Prostate gland (tissue), 2 donors: ENCODE measurements at regions not wholly inside any gene's neighbourhood (a gene's known extent, or its start where the extent isn't known, plus 50 kb on each side); places are given as distances from the start of the nearest gene placed in this dataset.

ENCODE experiments used
- DNase-seq: peaks from one replicate; pipeline ENCODE4 v3.0.0-alpha.2; 2019; ENCODE audit warnings: low spot score
- H3K27ac ChIP-seq, 2 donors: fragments of 200-600 bp; sonication (generic); 2 replicates each; pipeline ENCODE4 v1.5.1; 2017 to 2019
- H3K27me3 ChIP-seq: fragments of 200-600 bp; sonication (generic); replicated peaks from 2 replicates; pipeline ENCODE4 v1.5.1; 2019; ENCODE audit not compliant: insufficient read depth
- H3K36me3 ChIP-seq, 2 donors: fragments of 200-600 bp; sonication (generic); 1 replicate in 1 of 2; 2 replicates in 1 of 2; pipeline versions ENCODE4 v1.5.1 to v1.8.1; 2017 to 2019
- H3K4me1 ChIP-seq: fragments of 200-600 bp; sonication (generic); replicated peaks from 2 replicates; pipeline ENCODE4 v1.5.1; 2019
- H3K4me3 ChIP-seq, 2 donors: fragments of 200-600 bp; sonication (generic); 2 replicates each; pipeline ENCODE4 v1.5.1; 2017 to 2019
- H3K9me3 ChIP-seq: fragments of 200-600 bp; sonication (generic); 2 replicates; pipeline ENCODE4 v1.5.1; 2017
- CTCF ChIP-seq, 4 experiments: fragments of 200-600 bp in 2 of 4; fragments of 450-650 bp in 2 of 4; sonication (generic) in 2 of 4; IDR thresholded peaks; 1 replicate in 3 of 4; 2 replicates in 1 of 4; pipeline ENCODE4 v1.5.1; 2016 to 2019; ENCODE audit warnings: antibody characterized with exemption in 4 of 4, mild to moderate bottlenecking in 2 of 4, moderate library complexity in 2 of 4
- POLR2A ChIP-seq: fragments of 450-650 bp; IDR thresholded peaks from one replicate; pipeline ENCODE4 v1.6.1; 2016; ENCODE audit warnings: antibody characterized with exemption, mild to moderate bottlenecking
- POLR2AphosphoS5 ChIP-seq: sonication (generic); formaldehyde crosslinking; IDR thresholded peaks from one replicate; pipeline ENCODE4 v1.6.1; 2017; ENCODE audit warnings: antibody characterized with exemption
- WGBS: methylation state at CpG from one replicate; pipeline ENCODE4 v1.1.5; 2018; 5-methylcytosine and 5-hydroxymethylcytosine counted together
- intact Hi-C: fragments of 100-400 bp; cut with DNase I; formaldehyde crosslinking; loops from one replicate; pipeline ENCODE4 v1.14.2; 2022

- H3K4me3 ChIP-seq = no peak overlapping the region
- intact Hi-C loops = no loop called here
- no peaks in the 10 kb centered on the region for H3K27me3 ChIP-seq
- 37% methylated on average over 2 of the region's 2 CpGs for WGBS
- no peak overlapping the region for H3K27ac ChIP-seq
- H3K36me3 ChIP-seq = no peaks in the 10 kb centered on the region
- DNase-seq = no peak
- H3K9me3 ChIP-seq = no peaks in the 10 kb centered on the region
- TF ChIP-seq CTCF (IDR thresholded peaks at IDR 0.05) = no peak
- no peak for TF ChIP-seq POLR2A
- no peak for TF ChIP-seq POLR2AphosphoS5
- no peaks in the 10 kb centered on the region for H3K4me1 ChIP-seq
Measured at GRCh38 chr2:168355121-168355520, 101.0 kb upstream of the CERS6 start.

GRCh38 chr2:168355779-168356476 is 100.1 kb upstream of the CERS6 start:
- no peak for DNase-seq
- WGBS = 92% methylated on average over 5 of the region's 5 CpGs
- intact Hi-C loops = no loop called here
- Histone ChIP-seq H3K27ac (no peak overlapping the region), H3K4me3 (no peak overlapping the region), H3K4me1 (no peaks in the 10 kb centered on the region), H3K9me3 (no peaks in the 10 kb centered on the region), H3K27me3 (no peaks in the 10 kb centered on the region), H3K36me3 (no peaks in the 10 kb centered on the region)
- TF ChIP-seq CTCF (IDR thresholded peaks at IDR 0.05) (no peak), POLR2AphosphoS5 (no peak), POLR2A (no peak)

- intact Hi-C loops = no loop called here
- Histone ChIP-seq H3K4me1 (no peaks in the 10 kb centered on the region), H3K36me3 (no peaks in the 10 kb centered on the region), H3K9me3 (no peaks in the 10 kb centered on the region), H3K4me3 (no peak overlapping the region), H3K27me3 (no peaks in the 10 kb centered on the region), H3K27ac (no peak overlapping the region)
- WGBS = 91% methylated on average over 2 of the region's 2 CpGs
- TF ChIP-seq POLR2A (no peak), POLR2AphosphoS5 (no peak), CTCF (IDR thresholded peaks at IDR 0.05) (no peak)
- no peak for DNase-seq
Measured at GRCh38 chr2:168356477-168356835, 99.6 kb upstream of the CERS6 start.

- no peak for DNase-seq
- WGBS = 95% methylated on average over 3 of the region's 3 CpGs
- Histone ChIP-seq H3K27me3 (no peaks in the 10 kb centered on the region), H3K4me1 (no peaks in the 10 kb centered on the region), H3K9me3 (no peaks in the 10 kb centered on the region), H3K36me3 (no peaks in the 10 kb centered on the region), H3K27ac (no peak overlapping the region), H3K4me3 (no peak overlapping the region)
- TF ChIP-seq CTCF (IDR thresholded peaks at IDR 0.05) (no peak), POLR2AphosphoS5 (no peak), POLR2A (no peak)
- intact Hi-C loops = no loop called here
Measured at GRCh38 chr2:168357797-168358472, 98.1 kb upstream of the CERS6 start.

- no peak for DNase-seq
- no peak overlapping the region for H3K27ac ChIP-seq
- intact Hi-C loops = no loop called here
- H3K36me3 ChIP-seq = no peaks in the 10 kb centered on the region
- H3K9me3 ChIP-seq = no peaks in the 10 kb centered on the region
- H3K4me1 ChIP-seq = no peaks in the 10 kb centered on the region
- H3K27me3 ChIP-seq = no peaks in the 10 kb centered on the region
- WGBS = 100% methylated on average over 1 of the region's 1 CpG
- no peak overlapping the region for H3K4me3 ChIP-seq
- no peak for TF ChIP-seq CTCF (IDR thresholded peaks at IDR 0.05)
- TF ChIP-seq POLR2AphosphoS5 = no peak
- no peak for TF ChIP-seq POLR2A
Measured at GRCh38 chr2:168359082-168359481, 97.0 kb upstream of the CERS6 start.
